ES-I3 (cell line): ENCODE measurements at regions not wholly inside any gene's neighbourhood (a gene's known extent, or its start where the extent isn't known, plus 50 kb on each side); places are given as distances from the start of the nearest gene placed in this dataset.

Experiments used
- H3K36me3 ChIP-seq: 2 replicates; pipeline ENCODE4 v1.6.1; 2013; ENCODE audit warnings: mild to moderate bottlenecking, low read length, control low read depth, moderate library complexity; ENCODE audit not compliant: insufficient read depth
- H3K4me1 ChIP-seq: 2 replicates; pipeline ENCODE4 v1.6.1; 2013; ENCODE audit warnings: mild to moderate bottlenecking, control low read depth, low read length; ENCODE audit not compliant: insufficient read depth
- H3K9ac ChIP-seq: 2 replicates; pipeline ENCODE4 v1.6.1; 2013; ENCODE audit warnings: low read depth, mild to moderate bottlenecking, low read length, moderate library complexity
- H3K9me3 ChIP-seq: 2 replicates; pipeline ENCODE4 v1.6.1; 2013; ENCODE audit warnings: mild to moderate bottlenecking, low read length, moderate library complexity; ENCODE audit not compliant: control insufficient read depth, insufficient read depth

GRCh38 chr2:30310371-30310770, 79.0 kb downstream of the LBH start:
- no peaks in the 10 kb centered on the region for H3K4me1 ChIP-seq
- no peaks in the 10 kb centered on the region for H3K36me3 ChIP-seq
- H3K9ac ChIP-seq: no peak overlapping the region
- no peaks in the 10 kb centered on the region for H3K9me3 ChIP-seq

- Histone ChIP-seq H3K9ac (no peak overlapping the region), H3K4me1 (no peaks in the 10 kb centered on the region), H3K9me3 (no peaks in the 10 kb centered on the region), H3K36me3 (no peaks in the 10 kb centered on the region)
These were observed 79.6 kb downstream of the LBH start for GRCh38 chr2:30310955-30311354.

DNA sequence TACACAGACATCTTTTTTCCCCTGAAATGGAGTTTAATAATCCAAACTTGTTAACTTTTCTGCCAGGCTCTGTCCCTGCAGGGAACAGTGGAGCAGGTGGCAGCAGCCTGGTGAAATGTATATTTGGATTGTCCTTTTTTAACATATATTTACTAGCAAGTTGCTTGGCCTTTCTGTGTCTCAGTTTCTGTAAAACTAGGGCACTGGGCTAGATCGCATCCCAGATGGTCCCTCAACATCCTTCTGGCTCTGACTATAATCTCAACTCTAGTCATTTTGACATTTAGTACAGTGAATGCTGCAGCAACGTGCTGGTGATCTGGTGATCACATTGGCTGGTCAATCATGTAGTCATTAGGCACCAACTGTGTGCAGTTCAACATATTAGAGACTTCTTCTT, 80.4 kb downstream of the LBH start:
- Histone ChIP-seq H3K36me3 (no peaks in the 10 kb centered on the region), H3K9ac (no peak overlapping the region), H3K9me3 (no peaks in the 10 kb centered on the region), H3K4me1 (no peaks in the 10 kb centered on the region)

- no peaks in the 10 kb centered on the region for H3K4me1 ChIP-seq
- H3K9ac ChIP-seq: no peak overlapping the region
- no peaks in the 10 kb centered on the region for H3K36me3 ChIP-seq
- H3K9me3 ChIP-seq: no peaks in the 10 kb centered on the region
These were observed 81.6 kb downstream of the LBH start for GRCh38 chr2:30312916-30313315.

DNA sequence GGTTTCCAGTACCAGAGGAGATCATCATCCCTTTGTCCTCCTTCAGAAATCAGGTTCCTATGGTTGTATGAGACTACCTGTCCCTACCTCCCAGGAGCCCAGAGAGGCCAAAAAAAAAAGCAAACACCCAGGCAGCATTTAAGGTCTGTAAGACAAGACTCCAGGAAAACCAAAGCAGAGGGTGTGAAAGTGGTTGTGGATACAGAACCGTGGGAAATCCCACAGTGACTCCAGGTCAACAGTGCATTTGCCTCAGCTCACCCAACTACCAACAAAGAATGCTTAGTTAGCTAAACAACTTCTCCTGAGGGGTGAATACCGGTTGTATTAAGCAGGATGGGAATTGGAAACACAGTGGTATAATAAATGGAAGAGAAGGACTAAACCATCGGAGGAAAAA, 83.6 kb downstream of the LBH start:
- Histone ChIP-seq H3K9ac (no peak overlapping the region), H3K4me1 (no peaks in the 10 kb centered on the region), H3K36me3 (no peaks in the 10 kb centered on the region), H3K9me3 (no peaks in the 10 kb centered on the region)

DNA sequence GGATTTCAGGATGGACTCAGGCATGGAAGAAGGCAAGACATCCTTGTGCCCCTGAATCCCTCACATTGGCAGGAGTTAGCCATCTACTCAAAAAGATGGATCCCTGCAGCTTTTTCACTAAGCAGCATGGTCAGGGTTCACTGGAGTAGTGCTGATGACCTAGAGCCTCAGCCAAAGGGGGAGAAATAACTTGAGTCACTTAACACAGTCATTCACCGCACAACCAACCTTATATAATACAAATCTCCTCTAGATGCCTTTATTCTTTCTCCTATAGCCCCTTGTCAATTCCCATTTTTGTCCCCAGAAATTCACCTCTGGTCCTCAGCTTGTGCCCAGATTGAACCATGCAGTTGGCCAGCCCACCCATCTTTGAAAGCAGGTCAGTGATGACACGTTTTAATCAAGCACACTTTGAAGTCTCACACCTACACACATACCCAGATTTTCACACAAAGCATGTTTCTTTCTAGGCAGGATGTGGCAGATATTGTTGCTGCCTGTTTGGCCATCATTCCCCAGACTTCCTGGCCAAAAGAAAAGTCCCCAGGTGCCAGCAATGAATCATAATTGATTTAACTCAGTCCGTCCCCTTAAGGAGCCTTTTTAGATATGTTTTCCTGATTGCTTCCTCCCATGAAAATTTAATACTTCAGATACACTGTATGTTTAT, 84.2 kb downstream of the LBH start:
- Histone ChIP-seq H3K36me3 (no peaks in the 10 kb centered on the region), H3K9ac (no peak overlapping the region), H3K4me1 (no peaks in the 10 kb centered on the region), H3K9me3 (no peaks in the 10 kb centered on the region)

GRCh38 chr2:30316408-30316807, 85.1 kb downstream of the LBH start:
- no peaks in the 10 kb centered on the region for H3K36me3 ChIP-seq
- no peak overlapping the region for H3K9ac ChIP-seq
- no peaks in the 10 kb centered on the region for H3K9me3 ChIP-seq
- peaks cover 4% of the 10 kb centered on the region; the same call in 1 of the 2 replicates for H3K4me1 ChIP-seq

GRCh38 chr2:30318987-30319782, 87.9 kb downstream of the LBH start:
- H3K9me3 ChIP-seq: no peaks in the 10 kb centered on the region
- no peak overlapping the region for H3K9ac ChIP-seq

GRCh38 chr2:30321466-30321865, 90.1 kb downstream of the LBH start:
- Histone ChIP-seq H3K9ac (no peak overlapping the region), H3K9me3 (no peaks in the 10 kb centered on the region), H3K4me1 (peaks cover 16% of the 10 kb centered on the region; the same call in 1 of the 2 replicates), H3K36me3 (no peaks in the 10 kb centered on the region)

More at GRCh38 chr2:30318987-30319782, 87.9 kb downstream of the LBH start:
- Histone ChIP-seq H3K36me3 (no peaks in the 10 kb centered on the region), H3K4me1 (peaks cover 16% of the 10 kb centered on the region; the same call in 1 of the 2 replicates)

DNA sequence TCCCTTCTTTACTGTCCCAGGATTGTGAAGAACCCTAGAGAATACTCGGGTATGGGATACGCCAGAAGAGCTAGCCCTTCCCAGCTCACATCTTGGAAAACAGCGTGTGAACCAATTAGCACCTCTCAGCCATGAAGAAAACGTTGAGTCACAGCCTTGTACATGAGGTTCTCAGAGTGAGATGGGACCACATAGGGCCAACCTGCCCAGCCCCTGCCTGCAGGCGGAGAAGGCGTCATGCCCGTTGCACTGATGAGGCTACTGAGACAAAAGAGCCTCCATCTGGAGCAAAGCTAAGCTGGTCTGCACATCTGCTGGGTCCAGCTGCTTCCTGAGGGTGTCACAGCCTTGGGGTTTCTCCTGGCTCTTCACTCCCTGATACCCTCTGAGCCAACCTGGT, 92.2 kb downstream of the LBH start:
- peaks cover 16% of the 10 kb centered on the region; the same call in 1 of the 2 replicates for H3K4me1 ChIP-seq
- no peaks in the 10 kb centered on the region for H3K9me3 ChIP-seq
- no peak overlapping the region for H3K9ac ChIP-seq
- no peaks in the 10 kb centered on the region for H3K36me3 ChIP-seq

- Histone ChIP-seq H3K9me3 (no peaks in the 10 kb centered on the region), H3K36me3 (no peaks in the 10 kb centered on the region), H3K9ac (no peak overlapping the region), H3K4me1 (peaks cover 16% of the 10 kb centered on the region; the same call in 1 of the 2 replicates)
These were observed 93.0 kb downstream of the LBH start for GRCh38 chr2:30324245-30324908.

GRCh38 chr2:30325600-30326328, 94.4 kb downstream of the LBH start:
- Histone ChIP-seq H3K9ac (no peak overlapping the region), H3K4me1 (peaks cover 16% of the 10 kb centered on the region; the same call in 1 of the 2 replicates), H3K36me3 (no peaks in the 10 kb centered on the region), H3K9me3 (no peaks in the 10 kb centered on the region)

DNA sequence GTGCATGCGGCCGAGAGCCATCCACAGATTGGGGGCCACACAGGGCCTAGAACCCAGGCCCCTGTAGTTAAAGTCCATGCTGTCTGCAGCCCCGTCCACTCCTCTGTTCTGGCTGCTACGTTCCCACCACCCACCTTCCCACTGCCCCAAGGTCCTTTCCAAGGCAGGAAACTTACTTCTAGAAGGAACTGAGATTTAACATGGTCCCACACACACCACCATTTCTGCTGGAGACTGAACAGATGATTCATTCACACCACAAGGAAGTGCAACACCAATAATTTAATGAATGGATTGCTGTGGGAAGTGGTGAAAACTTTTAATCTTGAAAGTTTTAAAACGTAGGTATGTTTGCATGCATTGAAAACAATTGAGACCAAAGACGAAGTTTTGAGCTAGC, 95.2 kb downstream of the LBH start:
- no peaks in the 10 kb centered on the region for H3K36me3 ChIP-seq
- H3K9me3 ChIP-seq: no peaks in the 10 kb centered on the region
- no peak overlapping the region for H3K9ac ChIP-seq

GRCh38 chr2:30331038-30331437, 99.7 kb downstream of the LBH start:
- Histone ChIP-seq H3K9ac (no peak overlapping the region), H3K4me1 (no peaks in the 10 kb centered on the region; the same call in 1 of the 2 replicates), H3K9me3 (no peaks in the 10 kb centered on the region), H3K36me3 (no peaks in the 10 kb centered on the region)

More for the DNA sequence above, 95.2 kb downstream of the LBH start:
- H3K4me1 ChIP-seq: peaks cover 10% of the 10 kb centered on the region; the same call in 1 of the 2 replicates
